Transverse colon (tissue), 4 donors: ENCODE measurements at regions not wholly inside any gene's neighbourhood (a gene's known extent, or its start where the extent isn't known, plus 50 kb on each side); places are given as distances from the start of the nearest gene placed in this dataset.

Source experiments
- DNase-seq: peaks from one replicate; pipeline ENCODE4 v3.0.0-alpha.2; 2019
- H3K27ac ChIP-seq, 4 donors: fragments of 200-600 bp; sonication (generic); 2 replicates each; pipeline ENCODE4 v1.5.1; 2016 to 2018; ENCODE audit warnings: inconsistent platforms in 4 of 4
- H3K27me3 ChIP-seq: fragments of 200-600 bp; sonication (generic); 2 replicates; pipeline ENCODE4 v1.5.1; 2017; ENCODE audit warnings: inconsistent platforms
- H3K36me3 ChIP-seq, 4 donors: fragments of 200-600 bp; sonication (generic); 2 replicates each; pipeline ENCODE4 v1.5.1; 2017 to 2019; ENCODE audit warnings: inconsistent platforms in 4 of 4
- H3K4me1 ChIP-seq, 4 donors: fragments of 200-600 bp; sonication (generic); 2 replicates each; pipeline ENCODE4 v1.5.1; 2017 to 2020; ENCODE audit warnings: inconsistent platforms in 4 of 4
- H3K4me3 ChIP-seq, 4 donors: fragments of 200-600 bp; sonication (generic); 1 replicate in 1 of 4; 2 replicates in 3 of 4; pipeline versions ENCODE4 v1.5.1 to v1.6.1; 2017 to 2019; ENCODE audit warnings: inconsistent platforms in 4 of 4
- H3K9me3 ChIP-seq, 2 donors: fragments of 200-600 bp; sonication (generic); 2 replicates each; pipeline ENCODE4 v1.5.1; 2017 to 2019; ENCODE audit warnings: inconsistent platforms in 2 of 2
- EP300 ChIP-seq: sonication (generic); formaldehyde crosslinking; IDR thresholded peaks from one replicate; pipeline ENCODE4 v1.6.1; 2017; ENCODE audit warnings: antibody characterized with exemption, low read depth
- POLR2A ChIP-seq: fragments of 450-650 bp; IDR thresholded peaks from one replicate; pipeline ENCODE4 v1.6.1; 2016; ENCODE audit warnings: antibody characterized with exemption, mild to moderate bottlenecking, moderate library complexity
- POLR2AphosphoS5 ChIP-seq, 3 donors: sonication (generic); formaldehyde crosslinking; IDR thresholded peaks; one replicate each; pipeline ENCODE4 v1.6.1; 2016; ENCODE audit warnings: antibody characterized with exemption in 3 of 3
- WGBS, 2 donors: methylation state at CpG; one replicate each; pipeline ENCODE4 v1.1.5; 2018; ENCODE audit warnings: low coverage in 1 of 2; 5-methylcytosine and 5-hydroxymethylcytosine counted together
- in situ Hi-C, 4 donors: fragments of 200-750 bp; cut with MboI; loops; one replicate each; pipeline versions ENCODE4 v1.15.0 to v1.15.1; 2017; ENCODE audit warnings: low sequenced_read_pairs in 3 of 4, low pct_ligation_motif_present in 1 of 4, low pct_unique_long_range_greater_than_20kb in 1 of 4
- intact Hi-C: fragments of 100-400 bp; cut with DNase I; formaldehyde crosslinking; loops from one replicate; pipeline ENCODE4 v1.15.1; 2023; ENCODE audit warnings: low total_unique reads
- TF ChIP-seq, protein P1 (sequence below), 5 experiments: fragments of 200-600 bp in 3 of 5; fragments of 450-650 bp in 2 of 5; sonication (generic) in 3 of 5; IDR thresholded peaks; 1 replicate in 2 of 5; 2 replicates in 3 of 5; pipeline ENCODE4 v1.5.1; 2016 to 2017; ENCODE audit warnings: antibody characterized with exemption in 5 of 5, inconsistent platforms in 3 of 5, mild to moderate bottlenecking in 2 of 5, moderate library complexity in 1 of 5

DNA sequence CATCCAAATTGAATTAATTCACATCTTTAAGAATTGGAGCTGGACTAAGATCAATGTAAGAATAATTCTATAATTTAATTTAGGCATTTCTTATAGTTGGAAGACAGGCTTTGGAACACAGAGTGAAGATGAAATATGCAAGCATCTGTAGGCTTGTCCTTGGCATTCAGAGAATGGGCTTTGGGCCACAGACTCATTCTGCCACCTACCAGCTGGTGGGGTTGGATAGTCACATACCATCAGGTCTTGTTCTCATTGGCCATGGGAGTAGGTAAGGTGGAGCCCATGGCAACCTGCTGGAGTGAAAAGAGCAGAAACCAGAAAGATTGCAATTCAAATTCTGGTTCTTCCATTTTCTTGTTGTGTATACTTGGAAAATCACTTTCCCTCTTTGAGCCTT lies 300.3 kb downstream of the CYRIA start:
- intact Hi-C loops (no loop called here), in situ Hi-C loops (no loop called here)
- TF ChIP-seq EP300, result no peak
- H3K27me3 ChIP-seq, result no peaks in the 10 kb centered on the region
- no peak for DNase-seq
- no peaks in the 10 kb centered on the region for H3K36me3 ChIP-seq
- no peak overlapping the region for H3K4me3 ChIP-seq
- H3K4me1 ChIP-seq, result no peaks in the 10 kb centered on the region
- no peak overlapping the region for H3K27ac ChIP-seq
- no peaks in the 10 kb centered on the region for H3K9me3 ChIP-seq

DNA sequence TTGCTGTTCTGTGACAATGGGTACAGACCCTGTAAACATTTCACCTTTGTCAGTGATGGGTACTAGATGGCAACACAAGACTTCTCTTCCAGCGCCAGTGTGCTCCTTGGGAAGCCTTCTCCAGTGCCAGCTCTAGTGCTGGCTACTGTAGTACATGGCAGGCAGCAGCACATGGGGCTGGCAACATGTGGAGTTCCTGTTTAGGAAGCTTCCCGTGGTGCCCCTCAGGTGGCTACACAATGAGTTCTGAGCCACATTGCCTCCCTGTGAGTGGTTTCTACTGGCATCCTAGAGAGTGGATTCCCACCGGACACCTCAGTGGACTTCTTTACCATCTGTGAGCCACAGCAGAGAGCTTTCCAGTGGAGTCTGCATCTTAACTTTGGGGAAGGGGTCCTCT lies 302.1 kb downstream of the CYRIA start:
- WGBS, 2 donors, result 76% methylated on average over 3 of the region's 3 CpGs; no CpG with 5 or more reads in 1 of the 2 donors
- in situ Hi-C loops, result no loop called here

DNA sequence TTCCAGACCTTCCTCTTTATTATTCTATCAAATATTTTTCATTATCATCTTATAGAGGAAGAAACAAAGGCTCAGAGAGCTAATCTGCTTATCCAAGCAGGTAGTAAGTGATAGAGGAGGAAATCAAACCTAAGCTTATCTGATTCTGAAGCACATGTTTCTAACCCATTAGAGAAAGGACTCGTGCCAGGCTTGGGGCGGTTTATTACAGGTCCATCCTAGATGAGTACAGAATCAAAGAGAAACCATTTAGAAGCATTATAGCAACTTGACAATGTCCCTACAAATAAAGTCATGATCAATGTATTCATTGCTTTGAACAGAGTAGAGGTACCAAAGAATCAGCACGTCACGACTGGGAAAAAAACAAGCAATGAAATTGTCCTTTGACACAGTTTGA lies 303.0 kb downstream of the CYRIA start:
- no peak for DNase-seq
- H3K9me3 ChIP-seq, result no peaks in the 10 kb centered on the region
- no peak overlapping the region for H3K4me3 ChIP-seq
- TF ChIP-seq POLR2A (no peak), EP300 (no peak), POLR2AphosphoS5 (IDR thresholded peaks at IDR 0.05) (no peak)
- TF ChIP-seq, protein P1, sequence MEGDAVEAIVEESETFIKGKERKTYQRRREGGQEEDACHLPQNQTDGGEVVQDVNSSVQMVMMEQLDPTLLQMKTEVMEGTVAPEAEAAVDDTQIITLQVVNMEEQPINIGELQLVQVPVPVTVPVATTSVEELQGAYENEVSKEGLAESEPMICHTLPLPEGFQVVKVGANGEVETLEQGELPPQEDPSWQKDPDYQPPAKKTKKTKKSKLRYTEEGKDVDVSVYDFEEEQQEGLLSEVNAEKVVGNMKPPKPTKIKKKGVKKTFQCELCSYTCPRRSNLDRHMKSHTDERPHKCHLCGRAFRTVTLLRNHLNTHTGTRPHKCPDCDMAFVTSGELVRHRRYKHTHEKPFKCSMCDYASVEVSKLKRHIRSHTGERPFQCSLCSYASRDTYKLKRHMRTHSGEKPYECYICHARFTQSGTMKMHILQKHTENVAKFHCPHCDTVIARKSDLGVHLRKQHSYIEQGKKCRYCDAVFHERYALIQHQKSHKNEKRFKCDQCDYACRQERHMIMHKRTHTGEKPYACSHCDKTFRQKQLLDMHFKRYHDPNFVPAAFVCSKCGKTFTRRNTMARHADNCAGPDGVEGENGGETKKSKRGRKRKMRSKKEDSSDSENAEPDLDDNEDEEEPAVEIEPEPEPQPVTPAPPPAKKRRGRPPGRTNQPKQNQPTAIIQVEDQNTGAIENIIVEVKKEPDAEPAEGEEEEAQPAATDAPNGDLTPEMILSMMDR (IDR thresholded peaks at IDR 0.05), result no peak
- WGBS, 2 donors, result 73 to 82% methylated on average over 4 of the region's 4 CpGs
- intact Hi-C loops (no loop called here), in situ Hi-C loops (no loop called here)
- H3K36me3 ChIP-seq, result no peaks in the 10 kb centered on the region
- no peaks in the 10 kb centered on the region for H3K4me1 ChIP-seq
- no peak overlapping the region for H3K27ac ChIP-seq
- no peaks in the 10 kb centered on the region for H3K27me3 ChIP-seq

More for the DNA sequence above, 302.1 kb downstream of the CYRIA start:
- intact Hi-C loops, result no loop called here
- Histone ChIP-seq H3K27me3 (no peaks in the 10 kb centered on the region), H3K36me3 (no peaks in the 10 kb centered on the region), H3K27ac (no peak overlapping the region), H3K4me1 (no peaks in the 10 kb centered on the region), H3K4me3 (no peak overlapping the region), H3K9me3 (no peaks in the 10 kb centered on the region)
- DNase-seq, result no peak
- no peak for TF ChIP-seq POLR2AphosphoS5 (IDR thresholded peaks at IDR 0.05)

DNA sequence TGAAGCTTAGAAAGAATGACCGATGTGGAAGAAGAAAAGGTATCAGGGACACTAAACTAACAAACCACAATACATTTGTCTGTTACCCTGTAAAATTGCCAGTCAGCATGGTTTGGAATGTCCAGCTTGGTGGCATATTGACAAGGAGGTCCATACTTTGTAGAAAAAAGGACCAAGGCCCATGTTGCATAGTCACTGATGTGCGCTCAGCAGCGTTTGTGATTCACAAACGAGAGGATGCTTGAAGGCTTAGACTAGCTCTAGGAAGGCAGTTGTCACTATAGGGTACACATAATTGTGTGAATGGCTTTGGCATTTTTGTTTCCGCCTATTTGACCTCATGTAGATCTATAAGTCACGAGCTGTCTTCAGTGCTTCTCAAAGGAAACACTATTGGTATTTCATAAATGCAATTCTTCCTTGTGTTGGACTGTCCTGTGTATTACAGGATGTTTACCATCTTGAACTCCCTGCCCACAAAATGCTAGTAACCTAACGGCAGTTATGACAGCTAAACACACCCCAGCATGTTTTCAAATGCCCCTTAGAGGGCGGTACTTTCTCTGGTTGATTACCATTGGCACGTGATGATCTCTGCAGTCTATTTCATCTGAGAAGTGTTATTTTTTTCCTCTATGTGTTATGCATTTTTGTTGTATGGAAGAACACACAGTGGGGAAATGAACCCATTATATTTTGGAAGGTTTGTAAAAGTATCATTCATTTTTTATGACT lies 304.2 kb downstream of the CYRIA start:
- WGBS, 2 donors, result 70 to 75% methylated on average over 9 of the region's 9 CpGs
- Histone ChIP-seq H3K4me1 (no peaks in the 10 kb centered on the region), H3K27me3 (no peaks in the 10 kb centered on the region), H3K9me3 (peaks cover 0 to 9% of the 10 kb centered on the region in 2 donors), H3K27ac (no peak overlapping the region), H3K4me3 (no peak overlapping the region), H3K36me3 (no peaks in the 10 kb centered on the region)
- intact Hi-C loops (no loop called here), in situ Hi-C loops (no loop called here)
- TF ChIP-seq POLR2AphosphoS5 (IDR thresholded peaks at IDR 0.05), result no peak
- TF ChIP-seq, protein P1 (IDR thresholded peaks at IDR 0.05), result no peak
- no peak for DNase-seq

DNA sequence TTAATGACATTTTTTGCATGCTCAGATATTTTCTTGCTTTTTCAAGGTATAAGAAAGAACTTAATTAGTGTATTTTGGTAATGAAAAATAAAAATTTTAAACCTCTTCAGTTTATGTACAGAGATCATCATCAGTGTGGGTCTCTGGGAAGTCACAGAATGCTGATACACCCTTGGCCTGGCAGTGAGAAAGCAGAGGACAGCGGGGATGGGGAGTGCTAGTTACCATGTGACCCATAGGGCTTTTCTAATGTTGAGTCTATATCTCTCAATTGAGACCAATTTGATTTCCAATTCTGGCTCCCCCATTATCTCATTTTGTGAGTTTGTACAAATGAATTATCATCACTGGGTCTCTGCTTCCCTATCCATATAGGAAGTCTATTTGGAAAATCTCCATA lies 305.7 kb downstream of the CYRIA start:
- Histone ChIP-seq H3K4me1 (no peaks in the 10 kb centered on the region), H3K36me3 (no peaks in the 10 kb centered on the region), H3K4me3 (no peak overlapping the region), H3K27me3 (no peaks in the 10 kb centered on the region), H3K27ac (no peak overlapping the region), H3K9me3 (peaks cover 0 to 9% of the 10 kb centered on the region in 2 donors)
- intact Hi-C loops (no loop called here), in situ Hi-C loops (no loop called here)
- WGBS, 2 donors, result 50 to 79% methylated on average over 1 of the region's 1 CpG
- TF ChIP-seq POLR2AphosphoS5 (IDR thresholded peaks at IDR 0.05), result no peak
- no peak for TF ChIP-seq POLR2A
- no peak for TF ChIP-seq EP300
- TF ChIP-seq, protein P1 (IDR thresholded peaks at IDR 0.05), result no peak
- no peak for DNase-seq
